ENCODE measurements at regions not wholly inside any gene's neighbourhood (a gene's known extent, or its start where the extent isn't known, plus 50 kb on each side); places are given as distances from the start of the nearest gene placed in this dataset.

DNA sequence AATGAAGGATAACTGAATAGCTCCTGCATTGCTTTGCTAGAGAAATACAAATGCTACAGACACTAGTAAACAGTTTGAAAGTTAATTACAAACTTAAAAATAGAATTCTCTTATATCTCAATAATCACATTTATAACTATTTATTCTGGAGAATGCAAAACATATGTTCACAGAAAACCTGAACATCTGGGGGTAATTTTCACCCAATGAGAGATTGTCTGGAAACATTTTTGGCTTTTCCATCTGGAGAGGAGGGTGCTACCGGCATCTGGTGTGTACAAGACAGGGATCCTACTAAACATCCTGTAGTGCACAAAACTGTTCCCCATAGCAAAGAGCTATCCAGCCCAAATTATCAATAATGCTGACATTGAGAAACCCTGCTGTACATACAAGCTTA lies 378.4 kb upstream of the CHORDC1 start:
- Mint-ChIP-seq H3K36me3 (no peaks in the 10 kb centered on the region), H3K4me1 (ENCODE audit: unreplicated experiment) (no peaks in the 10 kb centered on the region), H3K27ac (no peak overlapping the region), H3K27me3 (no peaks in the 10 kb centered on the region), H3K9me3 (no peaks in the 10 kb centered on the region), H3K4me3 (no peak overlapping the region)
- no peak for DNase-seq (ENCODE audit: extremely low spot score, unreplicated experiment)
- TF ChIP-seq, protein P1, sequence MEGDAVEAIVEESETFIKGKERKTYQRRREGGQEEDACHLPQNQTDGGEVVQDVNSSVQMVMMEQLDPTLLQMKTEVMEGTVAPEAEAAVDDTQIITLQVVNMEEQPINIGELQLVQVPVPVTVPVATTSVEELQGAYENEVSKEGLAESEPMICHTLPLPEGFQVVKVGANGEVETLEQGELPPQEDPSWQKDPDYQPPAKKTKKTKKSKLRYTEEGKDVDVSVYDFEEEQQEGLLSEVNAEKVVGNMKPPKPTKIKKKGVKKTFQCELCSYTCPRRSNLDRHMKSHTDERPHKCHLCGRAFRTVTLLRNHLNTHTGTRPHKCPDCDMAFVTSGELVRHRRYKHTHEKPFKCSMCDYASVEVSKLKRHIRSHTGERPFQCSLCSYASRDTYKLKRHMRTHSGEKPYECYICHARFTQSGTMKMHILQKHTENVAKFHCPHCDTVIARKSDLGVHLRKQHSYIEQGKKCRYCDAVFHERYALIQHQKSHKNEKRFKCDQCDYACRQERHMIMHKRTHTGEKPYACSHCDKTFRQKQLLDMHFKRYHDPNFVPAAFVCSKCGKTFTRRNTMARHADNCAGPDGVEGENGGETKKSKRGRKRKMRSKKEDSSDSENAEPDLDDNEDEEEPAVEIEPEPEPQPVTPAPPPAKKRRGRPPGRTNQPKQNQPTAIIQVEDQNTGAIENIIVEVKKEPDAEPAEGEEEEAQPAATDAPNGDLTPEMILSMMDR (conservative IDR thresholded peaks at IDR 0.05) = no peak

DNA sequence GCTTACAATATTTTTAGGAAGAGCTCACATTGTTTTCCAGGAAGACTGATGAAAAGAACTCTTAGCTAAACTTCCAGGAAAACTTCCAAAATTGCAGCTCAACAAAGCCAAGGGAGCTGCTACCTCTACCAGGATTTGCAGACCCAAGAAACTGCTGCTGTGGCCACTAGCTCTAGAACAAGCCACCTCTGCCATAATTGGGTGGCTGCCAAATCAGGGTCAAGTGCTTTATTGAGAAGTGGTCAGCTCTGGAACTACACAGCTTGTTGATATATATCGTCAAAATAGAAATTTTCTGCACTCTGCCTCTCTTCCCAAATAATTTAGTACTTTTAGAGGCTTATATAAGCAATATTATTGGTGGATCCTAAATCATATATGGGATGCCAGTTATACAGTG lies 371.8 kb upstream of the CHORDC1 start:
- no peak overlapping the region for H3K27ac Mint-ChIP-seq
- TF ChIP-seq, protein P1 (conservative IDR thresholded peaks at IDR 0.05) = no peak
- H3K4me3 Mint-ChIP-seq = no peak overlapping the region
- DNase-seq (ENCODE audit: extremely low spot score, unreplicated experiment) = no peak
- H3K4me1 Mint-ChIP-seq (ENCODE audit: unreplicated experiment) = no peaks in the 10 kb centered on the region
- H3K36me3 Mint-ChIP-seq = no peaks in the 10 kb centered on the region
- no peaks in the 10 kb centered on the region for H3K9me3 Mint-ChIP-seq
- no peaks in the 10 kb centered on the region for H3K27me3 Mint-ChIP-seq

DNA sequence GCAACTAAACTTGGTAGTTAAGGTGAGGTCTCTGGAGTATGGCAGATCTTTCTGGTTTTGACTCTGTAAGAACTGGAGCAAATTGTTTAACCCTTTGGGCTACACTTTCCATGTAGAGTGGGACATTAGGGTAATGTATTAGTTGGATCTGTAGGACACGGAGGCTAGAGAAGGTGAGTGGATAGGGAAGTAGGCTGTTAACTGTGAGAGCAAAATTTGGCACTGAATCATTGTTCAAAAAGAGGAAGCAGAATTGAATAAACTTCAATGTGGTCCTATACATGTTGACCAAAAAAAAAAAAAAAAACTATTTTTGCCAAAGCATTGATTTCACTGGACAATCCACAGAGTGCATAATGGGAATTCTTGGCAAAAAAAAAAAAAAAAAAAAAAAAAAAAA lies 370.2 kb upstream of the CHORDC1 start:
- no peaks in the 10 kb centered on the region for H3K9me3 Mint-ChIP-seq
- TF ChIP-seq, protein P1 (conservative IDR thresholded peaks at IDR 0.05) = no peak
- no peak overlapping the region for H3K4me3 Mint-ChIP-seq
- no peaks in the 10 kb centered on the region for H3K4me1 Mint-ChIP-seq (ENCODE audit: unreplicated experiment)
- H3K36me3 Mint-ChIP-seq = no peaks in the 10 kb centered on the region
- no peak for DNase-seq (ENCODE audit: extremely low spot score, unreplicated experiment)
- H3K27ac Mint-ChIP-seq = no peak overlapping the region
- H3K27me3 Mint-ChIP-seq = no peaks in the 10 kb centered on the region

DNA sequence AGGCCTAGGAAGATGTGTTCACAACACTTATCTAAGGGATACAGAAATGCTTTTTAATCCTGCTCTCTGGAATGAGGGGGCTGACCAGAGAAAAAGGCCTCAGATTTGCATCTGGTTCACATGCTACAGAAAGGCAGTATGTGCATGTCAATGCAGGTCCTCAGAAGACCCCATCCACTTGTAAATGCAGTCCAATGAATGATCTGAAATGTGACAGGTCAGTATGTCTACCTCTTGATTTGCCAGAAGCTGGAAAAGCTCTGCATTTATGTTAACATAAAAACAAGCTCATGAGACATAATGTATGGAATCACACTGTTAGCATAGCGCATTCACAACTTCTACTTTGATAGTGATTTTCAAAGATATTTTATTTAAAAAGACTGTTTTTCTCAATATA lies 367.4 kb upstream of the CHORDC1 start:
- Mint-ChIP-seq H3K36me3 (no peaks in the 10 kb centered on the region), H3K4me3 (no peak overlapping the region), H3K27me3 (no peaks in the 10 kb centered on the region), H3K9me3 (no peaks in the 10 kb centered on the region), H3K4me1 (ENCODE audit: unreplicated experiment) (no peaks in the 10 kb centered on the region), H3K27ac (no peak overlapping the region)
- TF ChIP-seq, protein P1 (conservative IDR thresholded peaks at IDR 0.05) = no peak
- DNase-seq (ENCODE audit: extremely low spot score, unreplicated experiment) = no peak

DNA sequence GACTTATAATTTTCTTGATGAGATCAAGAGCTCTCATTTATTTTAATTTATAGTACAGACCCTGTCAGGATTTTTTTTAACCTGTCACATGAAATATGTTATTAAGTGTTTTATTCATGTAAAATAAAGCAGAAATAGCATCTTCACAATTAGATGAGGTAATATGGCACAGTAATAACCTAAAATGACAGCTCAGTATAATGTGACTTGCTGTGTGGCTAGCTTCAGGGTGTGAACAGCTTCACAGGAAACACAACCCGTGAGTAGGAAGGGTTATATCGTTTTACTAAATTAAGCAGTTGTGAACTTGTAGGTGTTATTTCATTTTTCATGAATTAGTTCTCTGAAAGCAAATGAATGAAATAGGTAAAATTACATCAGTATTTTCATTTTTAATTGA lies 366.9 kb upstream of the CHORDC1 start:
- TF ChIP-seq, protein P1 (conservative IDR thresholded peaks at IDR 0.05) = no peak
- Mint-ChIP-seq H3K4me3 (no peak overlapping the region), H3K9me3 (no peaks in the 10 kb centered on the region), H3K27ac (no peak overlapping the region), H3K36me3 (no peaks in the 10 kb centered on the region), H3K27me3 (no peaks in the 10 kb centered on the region), H3K4me1 (ENCODE audit: unreplicated experiment) (no peaks in the 10 kb centered on the region)
- DNase-seq (ENCODE audit: extremely low spot score, unreplicated experiment) = no peak

DNA sequence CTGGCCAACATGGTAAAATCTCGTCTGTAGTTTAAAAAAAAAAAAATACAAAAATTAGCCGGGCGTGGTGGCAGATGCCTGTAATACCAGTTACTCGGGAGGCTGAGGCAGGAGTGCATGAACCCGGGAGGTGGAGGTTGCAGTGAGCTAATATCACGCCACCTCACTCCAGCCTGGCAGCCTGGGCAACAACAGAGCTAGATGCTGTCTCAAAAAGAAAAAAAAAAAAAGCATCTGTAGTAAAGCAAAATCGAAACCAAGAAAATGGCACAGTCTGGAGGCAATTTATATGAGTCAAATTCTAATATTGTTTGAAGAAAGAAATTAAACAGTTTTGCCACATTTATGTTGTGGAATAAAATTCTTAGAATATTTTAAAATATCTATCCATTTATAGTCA lies 365.0 kb upstream of the CHORDC1 start:
- TF ChIP-seq, protein P1 (conservative IDR thresholded peaks at IDR 0.05) = no peak
- no peaks in the 10 kb centered on the region for H3K4me1 Mint-ChIP-seq (ENCODE audit: unreplicated experiment)
- H3K4me3 Mint-ChIP-seq = no peak overlapping the region

More for the DNA sequence above, 365.0 kb upstream of the CHORDC1 start:
- Mint-ChIP-seq H3K36me3 (no peaks in the 10 kb centered on the region), H3K9me3 (no peaks in the 10 kb centered on the region), H3K27me3 (no peaks in the 10 kb centered on the region), H3K27ac (no peak overlapping the region)
- DNase-seq (ENCODE audit: extremely low spot score, unreplicated experiment) = no peak

Data from type B pancreatic cell (in vitro differentiated cells).